K562 (cell line): ENCODE measurements at regions not wholly inside any gene's neighbourhood (a gene's known extent, or its start where the extent isn't known, plus 50 kb on each side); places are given as distances from the start of the nearest gene placed in this dataset.

ENCODE experiments used
- NCOR1 ChIP-seq: fragments of 450-650 bp; IDR thresholded peaks from 2 replicates; pipeline ENCODE4 v1.6.1; 2016; ENCODE audit warnings: mild to moderate bottlenecking, moderate library complexity
- RFX5 ChIP-seq: IDR thresholded peaks from 2 replicates; pipeline ENCODE4 v1.6.1; 2011; ENCODE audit warnings: low read depth, mild to moderate bottlenecking, improper control_type of control experiment, low read length
- ZNF57 ChIP-seq: fragments of 450-650 bp; formaldehyde crosslinking; IDR thresholded peaks from 2 replicates; pipeline ENCODE4 v1.4.0; 2020; ENCODE audit warnings: mild to moderate bottlenecking, moderate library complexity

- no peak for TF ChIP-seq NCOR1
- TF ChIP-seq ZNF57 = no peak
- no peak for TF ChIP-seq RFX5
Observed at GRCh38 chr2:58448845-58449244, 207.7 kb upstream of the FANCL start.
